Progenitor cell of endocrine pancreas (in vitro differentiated cells): ENCODE measurements at regions not wholly inside any gene's neighbourhood (a gene's known extent, or its start where the extent isn't known, plus 50 kb on each side); places are given as distances from the start of the nearest gene placed in this dataset.

ENCODE experiments used
- DNase-seq: peaks from one replicate; pipeline ENCODE4 v3.0.0; 2021; ENCODE audit warnings: low spot score; ENCODE audit not compliant: unreplicated experiment
- H3K27ac Mint-ChIP-seq: 2 replicates; pipeline ENCODE4 v1.8.0; 2021; ENCODE audit warnings: mild to moderate bottlenecking, moderate library complexity, mixed read lengths
- H3K27me3 Mint-ChIP-seq: 2 replicates; pipeline ENCODE4 v1.8.0; 2021; ENCODE audit warnings: mixed read lengths
- H3K36me3 Mint-ChIP-seq: 2 replicates; pipeline ENCODE4 v1.8.0; 2022; ENCODE audit warnings: mixed read lengths; ENCODE audit not compliant: insufficient read depth
- H3K4me1 Mint-ChIP-seq: 2 replicates; pipeline ENCODE4 v1.8.0; 2021; ENCODE audit warnings: low read depth, mixed read lengths
- H3K4me3 Mint-ChIP-seq: 2 replicates; pipeline ENCODE4 v1.8.0; 2021; ENCODE audit warnings: low read depth, mild to moderate bottlenecking, moderate library complexity, mixed read lengths
- H3K9me3 Mint-ChIP-seq: 2 replicates; pipeline ENCODE4 v1.8.0; 2021; ENCODE audit warnings: low read depth, mixed read lengths
- TF ChIP-seq, protein P1 (sequence below): fragments of 200-600 bp; sonication (generic); IDR thresholded peaks from one replicate; pipeline ENCODE4 v1.5.0; 2021; ENCODE audit warnings: antibody characterized with exemption, mild to moderate bottlenecking; ENCODE audit not compliant: unreplicated experiment

DNA sequence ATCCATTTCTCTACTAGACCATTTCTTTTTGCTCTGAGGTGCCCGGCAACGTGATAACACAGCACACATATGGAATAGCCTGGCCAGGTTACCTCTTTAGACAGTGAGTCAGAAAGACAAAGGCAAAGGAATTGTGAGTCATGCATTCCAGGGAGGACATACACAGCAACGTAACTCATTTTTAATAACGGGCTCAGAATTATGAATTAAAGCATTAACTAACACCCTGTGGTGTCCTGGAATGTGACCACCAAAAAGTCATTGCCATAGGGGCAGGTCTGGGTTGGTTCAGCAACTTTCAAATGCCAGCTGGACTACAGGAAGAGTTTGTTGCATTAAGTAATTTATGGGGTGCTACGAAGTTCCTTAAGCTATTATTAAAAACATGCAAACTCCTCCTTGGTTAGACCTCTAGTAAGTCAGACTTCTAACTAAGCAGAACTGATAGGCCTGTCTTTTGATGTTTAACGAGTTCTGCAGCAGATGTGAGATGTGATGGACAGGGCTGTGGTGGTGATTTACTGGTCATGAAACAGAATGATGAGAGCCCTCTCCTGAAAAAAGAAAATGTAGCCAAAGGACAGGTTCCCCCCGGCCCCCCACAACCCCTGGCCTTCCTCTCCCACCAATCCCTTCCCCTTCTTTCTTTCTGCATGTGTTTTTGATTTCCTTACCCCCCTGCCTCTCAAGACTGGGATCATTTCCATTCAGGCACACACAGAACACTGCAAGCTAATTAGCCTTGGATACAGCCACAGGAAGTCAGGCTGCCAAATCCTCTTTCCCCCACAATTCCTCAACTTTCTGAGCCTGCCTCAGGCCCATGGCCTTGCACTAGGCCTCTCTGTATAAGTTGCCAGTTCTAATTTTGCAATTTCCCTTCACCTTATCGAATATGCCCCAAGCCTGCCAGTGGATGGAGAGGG is 88.9 kb upstream of the HAO2 start:
- peaks cover 18% of the 10 kb centered on the region for H3K4me1 Mint-ChIP-seq
- DNase-seq, result no peak
- TF ChIP-seq, protein P1, sequence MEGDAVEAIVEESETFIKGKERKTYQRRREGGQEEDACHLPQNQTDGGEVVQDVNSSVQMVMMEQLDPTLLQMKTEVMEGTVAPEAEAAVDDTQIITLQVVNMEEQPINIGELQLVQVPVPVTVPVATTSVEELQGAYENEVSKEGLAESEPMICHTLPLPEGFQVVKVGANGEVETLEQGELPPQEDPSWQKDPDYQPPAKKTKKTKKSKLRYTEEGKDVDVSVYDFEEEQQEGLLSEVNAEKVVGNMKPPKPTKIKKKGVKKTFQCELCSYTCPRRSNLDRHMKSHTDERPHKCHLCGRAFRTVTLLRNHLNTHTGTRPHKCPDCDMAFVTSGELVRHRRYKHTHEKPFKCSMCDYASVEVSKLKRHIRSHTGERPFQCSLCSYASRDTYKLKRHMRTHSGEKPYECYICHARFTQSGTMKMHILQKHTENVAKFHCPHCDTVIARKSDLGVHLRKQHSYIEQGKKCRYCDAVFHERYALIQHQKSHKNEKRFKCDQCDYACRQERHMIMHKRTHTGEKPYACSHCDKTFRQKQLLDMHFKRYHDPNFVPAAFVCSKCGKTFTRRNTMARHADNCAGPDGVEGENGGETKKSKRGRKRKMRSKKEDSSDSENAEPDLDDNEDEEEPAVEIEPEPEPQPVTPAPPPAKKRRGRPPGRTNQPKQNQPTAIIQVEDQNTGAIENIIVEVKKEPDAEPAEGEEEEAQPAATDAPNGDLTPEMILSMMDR, result no peak
- H3K27ac Mint-ChIP-seq, result peak overlapping the region; percentile 45
- no peaks in the 10 kb centered on the region for H3K9me3 Mint-ChIP-seq
- H3K27me3 Mint-ChIP-seq, result peaks cover 5% of the 10 kb centered on the region
- H3K4me3 Mint-ChIP-seq, result no peak overlapping the region
- no peaks in the 10 kb centered on the region for H3K36me3 Mint-ChIP-seq

DNA sequence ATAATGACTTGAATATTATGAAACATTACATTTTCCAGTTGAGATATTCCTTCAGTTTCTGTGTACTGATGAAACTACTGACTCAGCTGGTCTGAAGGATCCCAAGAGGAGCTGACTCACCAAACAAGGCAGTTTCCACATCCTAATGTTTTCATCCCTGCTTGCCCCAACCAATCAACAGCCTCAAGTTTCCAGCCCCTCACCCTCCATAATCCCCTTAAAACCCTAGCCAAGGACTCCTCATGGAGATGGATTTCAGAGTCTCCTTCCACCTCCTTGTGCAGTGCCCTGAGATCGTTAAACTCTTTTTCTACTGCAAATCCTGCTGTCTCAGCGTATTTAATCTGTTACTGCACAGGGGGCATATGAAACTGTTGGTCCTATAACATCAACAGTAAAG is 83.1 kb upstream of the HAO2 start:
- TF ChIP-seq, protein P1, result no peak
- H3K27me3 Mint-ChIP-seq, result peaks cover 18% of the 10 kb centered on the region
- H3K4me3 Mint-ChIP-seq, result no peak overlapping the region
- H3K4me1 Mint-ChIP-seq, result peaks cover under 1% of the 10 kb centered on the region
- no peaks in the 10 kb centered on the region for H3K9me3 Mint-ChIP-seq
- no peaks in the 10 kb centered on the region for H3K36me3 Mint-ChIP-seq
- no peak for DNase-seq
- no peak overlapping the region for H3K27ac Mint-ChIP-seq

DNA sequence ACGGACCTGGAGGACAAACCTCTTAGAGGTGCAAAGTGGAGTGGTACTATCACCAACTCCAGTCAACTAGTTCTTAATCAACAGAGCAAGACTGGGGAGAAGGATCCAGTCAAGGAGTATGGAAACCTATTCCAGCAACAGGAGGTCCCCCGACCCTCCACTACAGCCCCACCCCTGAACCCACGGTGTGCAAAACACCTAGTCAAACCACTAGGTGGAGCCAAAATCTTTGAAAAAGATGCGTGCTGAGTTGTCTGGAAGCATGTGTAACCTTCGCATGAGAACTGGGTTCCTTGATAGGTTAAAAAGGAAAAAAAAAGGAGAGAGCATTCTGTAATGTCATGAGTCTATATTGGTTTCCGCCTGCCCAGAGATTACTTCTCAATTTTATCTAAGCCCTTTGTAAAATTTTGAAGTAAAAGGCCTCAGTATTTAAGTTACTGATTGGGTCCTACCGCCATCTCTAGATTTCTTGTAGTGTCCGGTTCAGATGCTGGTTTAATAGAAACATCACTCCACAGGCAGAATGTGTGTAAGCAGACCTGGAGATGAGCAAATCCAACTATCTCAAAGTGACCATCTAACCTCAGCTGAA is 81.9 kb upstream of the HAO2 start:
- Mint-ChIP-seq H3K4me1 (no peaks in the 10 kb centered on the region), H3K27ac (no peak overlapping the region), H3K9me3 (no peaks in the 10 kb centered on the region), H3K27me3 (peaks cover 26% of the 10 kb centered on the region), H3K4me3 (no peak overlapping the region), H3K36me3 (no peaks in the 10 kb centered on the region)
- TF ChIP-seq, protein P1, result peak; percentile 78
- peak; percentile 33 for DNase-seq

DNA sequence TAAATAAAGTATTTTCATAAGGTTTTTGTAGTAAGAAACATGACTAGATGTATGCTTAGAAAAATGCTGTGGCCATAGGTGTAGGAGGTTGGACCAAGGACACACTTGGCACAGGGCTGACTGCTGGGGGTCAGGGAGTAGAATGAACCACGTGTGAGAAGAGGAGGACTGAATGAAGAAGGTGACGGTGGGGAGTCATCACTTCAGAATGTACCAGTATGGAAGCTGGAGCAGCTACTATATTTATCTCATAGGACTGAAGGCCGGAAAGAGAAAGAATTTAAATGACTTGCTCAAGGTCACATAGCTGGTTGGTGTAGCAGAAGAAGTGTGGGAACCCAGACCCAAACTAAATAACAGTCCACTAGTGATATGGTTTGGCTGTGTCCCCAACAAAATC is 79.8 kb upstream of the HAO2 start:
- no peak overlapping the region for H3K27ac Mint-ChIP-seq
- TF ChIP-seq, protein P1, result no peak
- H3K9me3 Mint-ChIP-seq, result no peaks in the 10 kb centered on the region
- H3K27me3 Mint-ChIP-seq, result peaks cover 27% of the 10 kb centered on the region
- no peaks in the 10 kb centered on the region for H3K36me3 Mint-ChIP-seq
- DNase-seq, result no peak
- no peak overlapping the region for H3K4me3 Mint-ChIP-seq
- peaks cover 8% of the 10 kb centered on the region for H3K4me1 Mint-ChIP-seq

DNA sequence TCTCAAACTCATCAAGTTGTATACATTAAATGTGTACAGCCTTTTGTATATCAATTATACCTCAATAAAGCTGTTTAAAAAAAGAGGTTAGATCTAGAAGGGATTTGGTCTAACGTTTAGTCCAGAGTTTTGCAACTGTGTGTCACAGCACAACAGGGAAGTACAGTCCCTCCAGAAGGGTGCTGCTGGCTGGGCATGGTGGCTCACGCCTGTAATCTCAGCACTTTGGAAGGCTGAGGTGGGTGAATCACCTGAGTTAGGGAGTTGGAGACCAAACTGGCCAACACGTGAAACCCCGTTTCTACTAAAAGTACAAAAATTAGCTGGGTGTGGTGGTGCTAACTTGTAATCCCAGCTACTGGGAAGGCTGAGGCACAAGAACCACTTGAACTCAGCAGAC is 78.3 kb upstream of the HAO2 start:
- Mint-ChIP-seq H3K4me1 (peaks cover 22% of the 10 kb centered on the region), H3K27ac (no peak overlapping the region), H3K9me3 (no peaks in the 10 kb centered on the region), H3K4me3 (no peak overlapping the region), H3K36me3 (no peaks in the 10 kb centered on the region), H3K27me3 (peaks cover 24% of the 10 kb centered on the region)
- DNase-seq, result no peak
- TF ChIP-seq, protein P1, result no peak
